Smooth muscle cell (in vitro differentiated cells): ENCODE measurements at regions not wholly inside any gene's neighbourhood (a gene's known extent, or its start where the extent isn't known, plus 50 kb on each side); places are given as distances from the start of the nearest gene placed in this dataset.

Experiments used
- DNase-seq: peaks from one replicate; lab custom pipeline; 2025; ENCODE audit not compliant: unreplicated experiment; lab: John Stamatoyannopoulos, UW
- H2AFZ ChIP-seq: fragments of 200-600 bp; sonication (generic); 2 replicates; pipeline ENCODE4 v1.6.0; 2016; ENCODE audit warnings: antibody characterized with exemption, low read depth, mild to moderate bottlenecking
- H3F3A ChIP-seq: fragments of 200-600 bp; sonication (generic); 2 replicates; pipeline ENCODE4 v1.6.0; 2017; ENCODE audit warnings: antibody characterized with exemption, low read depth
- H3K27ac ChIP-seq: fragments of 200-600 bp; sonication (generic); 2 replicates; pipeline ENCODE4 v1.5.1; 2016; ENCODE audit warnings: low read depth, mild to moderate bottlenecking
- H3K27me3 ChIP-seq: fragments of 200-600 bp; sonication (generic); 2 replicates; pipeline ENCODE4 v1.6.1; 2016; ENCODE audit warnings: low read depth, mild to moderate bottlenecking
- H3K36me3 ChIP-seq: fragments of 200-600 bp; sonication (generic); 2 replicates; pipeline ENCODE4 v1.5.1; 2016; ENCODE audit warnings: low read depth
- H3K4me1 ChIP-seq: fragments of 200-600 bp; sonication (generic); 2 replicates; pipeline ENCODE4 v1.5.1; 2016; ENCODE audit warnings: low read depth
- H3K4me2 ChIP-seq: fragments of 200-600 bp; sonication (generic); 2 replicates; pipeline ENCODE4 v1.6.0; 2016; ENCODE audit warnings: mild to moderate bottlenecking
- H3K4me3 ChIP-seq: fragments of 200-600 bp; sonication (generic); 2 replicates; pipeline ENCODE4 v1.5.1; 2016; ENCODE audit warnings: mild to moderate bottlenecking
- H3K79me2 ChIP-seq: fragments of 200-600 bp; sonication (generic); 2 replicates; pipeline ENCODE4 v1.6.0; 2016; ENCODE audit warnings: low read depth, mild to moderate bottlenecking
- H3K9ac ChIP-seq: fragments of 200-600 bp; sonication (generic); 2 replicates; pipeline ENCODE4 v1.6.0; 2016; ENCODE audit warnings: low read depth
- H3K9me3 ChIP-seq: fragments of 200-600 bp; sonication (generic); replicated peaks from 2 replicates; pipeline ENCODE4 v1.5.1; 2016; ENCODE audit warnings: low read depth
- H4K20me1 ChIP-seq: fragments of 200-600 bp; sonication (generic); 2 replicates; pipeline ENCODE4 v1.6.0; 2016; ENCODE audit warnings: low read depth
- CTCF ChIP-seq: fragments of 200-600 bp; sonication (generic); IDR thresholded peaks from 2 replicates; pipeline ENCODE4 v1.5.1; 2017; ENCODE audit warnings: borderline replicate concordance, mild to moderate bottlenecking, antibody characterized with exemption; ENCODE audit not compliant: insufficient read depth, poor library complexity, severe bottlenecking
- WGBS: methylation state at CpG from one replicate; pipeline ENCODE4 v1.1.7; 2016; ENCODE audit warnings: low lambda C conversion rate; 5-methylcytosine and 5-hydroxymethylcytosine counted together

GRCh38 chr7:22008683-22009082 lies 63.0 kb upstream of the CDCA7L start:
- no peak overlapping the region for H3K27ac ChIP-seq
- no peak overlapping the region for H3K4me2 ChIP-seq
- no peaks in the 10 kb centered on the region for H3F3A ChIP-seq
- H4K20me1 ChIP-seq, result no peaks in the 10 kb centered on the region
- peaks cover 17% of the 10 kb centered on the region for H3K27me3 ChIP-seq
- H3K79me2 ChIP-seq, result no peaks in the 10 kb centered on the region
- no peak overlapping the region for H3K9ac ChIP-seq
- H3K4me1 ChIP-seq, result peaks cover 4% of the 10 kb centered on the region
- no peak for DNase-seq
- H2AFZ ChIP-seq, result no peak overlapping the region
- WGBS, result 93% methylated on average over 5 of the region's 5 CpGs
- H3K36me3 ChIP-seq, result no peaks in the 10 kb centered on the region
- no peak overlapping the region for H3K4me3 ChIP-seq
- TF ChIP-seq CTCF, result no peak
- H3K9me3 ChIP-seq, result no peaks in the 10 kb centered on the region

GRCh38 chr7:22008087-22008486 lies 62.4 kb upstream of the CDCA7L start:
- H3K4me3 ChIP-seq, result no peak overlapping the region
- no peak for TF ChIP-seq CTCF
- no peak for DNase-seq
- 73% methylated on average over 5 of the region's 5 CpGs for WGBS
- peaks cover 17% of the 10 kb centered on the region for H3K27me3 ChIP-seq
- no peak overlapping the region for H3K9ac ChIP-seq
- H3K79me2 ChIP-seq, result no peaks in the 10 kb centered on the region
- no peaks in the 10 kb centered on the region for H4K20me1 ChIP-seq
- H3K4me2 ChIP-seq, result no peak overlapping the region
- no peak overlapping the region for H2AFZ ChIP-seq
- H3K27ac ChIP-seq, result no peak overlapping the region
- no peaks in the 10 kb centered on the region for H3K9me3 ChIP-seq
- peaks cover 4% of the 10 kb centered on the region for H3K4me1 ChIP-seq
- H3F3A ChIP-seq, result no peaks in the 10 kb centered on the region
- H3K36me3 ChIP-seq, result no peaks in the 10 kb centered on the region

GRCh38 chr7:22005151-22005550 lies 59.5 kb upstream of the CDCA7L start:
- H4K20me1 ChIP-seq, result no peaks in the 10 kb centered on the region
- no peaks in the 10 kb centered on the region for H3K36me3 ChIP-seq
- H3F3A ChIP-seq, result no peaks in the 10 kb centered on the region
- no peak for DNase-seq
- no peak overlapping the region for H3K27ac ChIP-seq
- H3K4me1 ChIP-seq, result peaks cover 4% of the 10 kb centered on the region
- no peak for TF ChIP-seq CTCF
- peaks cover 23% of the 10 kb centered on the region for H3K27me3 ChIP-seq
- H3K4me2 ChIP-seq, result no peak overlapping the region
- no peaks in the 10 kb centered on the region for H3K9me3 ChIP-seq
- no peak overlapping the region for H3K9ac ChIP-seq
- no peak overlapping the region for H3K4me3 ChIP-seq
- WGBS, result 38% methylated on average over 1 of the region's 1 CpG
- H2AFZ ChIP-seq, result no peak overlapping the region
- H3K79me2 ChIP-seq, result no peaks in the 10 kb centered on the region

GRCh38 chr7:22002726-22003125 lies 57.0 kb upstream of the CDCA7L start:
- no peaks in the 10 kb centered on the region for H3F3A ChIP-seq
- no peak for DNase-seq
- H3K9ac ChIP-seq, result no peak overlapping the region
- no peak overlapping the region for H3K4me3 ChIP-seq
- H3K4me1 ChIP-seq, result peaks cover 3% of the 10 kb centered on the region
- no peaks in the 10 kb centered on the region for H3K36me3 ChIP-seq
- H3K4me2 ChIP-seq, result no peak overlapping the region
- no peak overlapping the region for H2AFZ ChIP-seq
- no peaks in the 10 kb centered on the region for H3K79me2 ChIP-seq
- H3K27ac ChIP-seq, result no peak overlapping the region
- H3K9me3 ChIP-seq, result no peaks in the 10 kb centered on the region
- TF ChIP-seq CTCF, result no peak
- no peaks in the 10 kb centered on the region for H4K20me1 ChIP-seq
- 52% methylated on average over 1 of the region's 1 CpG for WGBS
- H3K27me3 ChIP-seq, result peaks cover 9% of the 10 kb centered on the region
